K562 (cell line): ENCODE measurements at regions not wholly inside any gene's neighbourhood (a gene's known extent, or its start where the extent isn't known, plus 50 kb on each side); places are given as distances from the start of the nearest gene placed in this dataset.

ENCODE experiments used
- ATAC-seq: fragments of 200-7000 bp; cut with Tn5 transposase; 3 replicates; pipeline ENCODE4 v1.9.1; 2020; ENCODE audit warnings: moderate library complexity
- BruUV-seq: library from RNA; stranded (reverse); fragments of 400-500 nt; replicated peaks from 2 replicates; lab custom pipeline; 2021; lab: Mats Ljungman, UMichigan
- CTCF ChIA-PET: fragments of 300-600 bp; formaldehyde crosslinking; extraction: SDS; loops from one replicate; lab custom pipeline; 2021; ENCODE audit warnings: low intra/inter-chr PET ratio; lab: Yijun Ruan, JAX
- POLR2A ChIA-PET: fragments of 300-600, 350-650 bp; sonication (Branson Sonifier 250); formaldehyde crosslinking; extraction: SDS; loops from one replicate; lab custom pipeline; 2021; ENCODE audit warnings: antibody characterized with exemption, inconsistent platforms; lab: Yijun Ruan, JAX
- DNase-seq, 4 experiments: peaks; one replicate each; pipeline versions ENCODE4 v3.0.0 to v3.0.0-alpha.2; 2011 to 2018; ENCODE audit warnings: low spot score in 3 of 4, mixed read lengths in 3 of 4; ENCODE audit errors: extremely low read depth in 1 of 4
- FAIRE-seq: peaks from 2 replicates; lab custom pipeline; 2011; peaks lifted over from hg19 to GRCh38; lab: Jason Lieb, UNC
- H2AFZ ChIP-seq: 2 replicates; pipeline ENCODE4 v1.6.0; 2011; ENCODE audit warnings: low read depth, low read length, control low read depth, inconsistent platforms
- H3K27ac ChIP-seq: fragments of 200-600 bp; 3 replicates; pipeline ENCODE4 v1.8.0; 2011; ENCODE audit warnings: low read depth, mild to moderate bottlenecking, control low read depth, inconsistent platforms, low read length, moderate library complexity, mixed read lengths; ENCODE audit errors: extremely low read depth
- H3K27me3 ChIP-seq, 2 experiments: fragments of 300-600 bp in 1 of 2; 2 replicates in 1 of 2; 3 replicates in 1 of 2; pipeline versions ENCODE4 v1.6.0 to v1.8.0; 2011; ENCODE audit warnings: inconsistent platforms in 2 of 2, low read length in 2 of 2, mild to moderate bottlenecking in 1 of 2, mixed read lengths in 1 of 2, moderate library complexity in 1 of 2; ENCODE audit not compliant: control insufficient read depth in 2 of 2, insufficient read depth in 2 of 2
- H3K36me3 ChIP-seq: fragments of 300-600 bp; 3 replicates; pipeline ENCODE4 v1.8.0; 2011; ENCODE audit warnings: mild to moderate bottlenecking, low read length, inconsistent platforms; ENCODE audit not compliant: control insufficient read depth, insufficient read depth
- H3K4me1 ChIP-seq, 2 experiments: fragments of 200-600 bp in 1 of 2; replicated peaks in 1 of 2; 2 replicates in 1 of 2; 3 replicates in 1 of 2; pipeline versions ENCODE4 v1.5.1 to v1.8.0; 2011; ENCODE audit warnings: inconsistent platforms in 2 of 2, low read length in 2 of 2, mild to moderate bottlenecking in 1 of 2, mixed read lengths in 1 of 2, moderate library complexity in 1 of 2; ENCODE audit not compliant: control insufficient read depth in 2 of 2, insufficient read depth in 2 of 2
- H3K4me2 ChIP-seq: 2 replicates; pipeline ENCODE4 v1.6.1; 2011; ENCODE audit warnings: low read length, control low read depth, inconsistent platforms, mixed read lengths; ENCODE audit not compliant: insufficient read depth
- H3K4me3 ChIP-seq: fragments of 200-600 bp; sonication (generic), shearing (Covaris generic); 2 replicates; pipeline ENCODE4 v1.5.1; 2016; ENCODE audit warnings: control low read depth, inconsistent platforms
- H3K79me2 ChIP-seq: fragments of 200-600 bp; 3 replicates; pipeline ENCODE4 v1.8.0; 2011; ENCODE audit warnings: low read length, inconsistent platforms; ENCODE audit not compliant: control insufficient read depth, insufficient read depth
- H3K9ac ChIP-seq, 2 experiments: 2 replicates each; pipeline versions ENCODE4 v1.6.0 to v1.6.1; 2011; ENCODE audit warnings: low read depth in 2 of 2, low read length in 2 of 2, control low read depth in 1 of 2, inconsistent platforms in 1 of 2, mild to moderate bottlenecking in 1 of 2, mixed read lengths in 1 of 2; ENCODE audit not compliant: insufficient read depth in 1 of 2
- H3K9me1 ChIP-seq: one replicate; pipeline ENCODE4 v1.6.0; 2011; ENCODE audit warnings: inconsistent platforms, mild to moderate bottlenecking, low read length, moderate library complexity; ENCODE audit not compliant: control insufficient read depth, insufficient read depth
- H3K9me3 ChIP-seq: replicated peaks from 2 replicates; pipeline ENCODE4 v1.5.1; 2011; ENCODE audit warnings: low read depth, low read length, inconsistent platforms; ENCODE audit not compliant: control insufficient read depth, insufficient read depth
- H4K20me1 ChIP-seq: replicated peaks from 2 replicates; pipeline ENCODE4 v1.6.1; 2011; ENCODE audit warnings: low read length, inconsistent platforms, mixed read lengths; ENCODE audit not compliant: control insufficient read depth, insufficient read depth
- HDAC1 ChIP-seq, 2 experiments: fragments of 450-650 bp; IDR thresholded peaks; 2 replicates each; pipeline ENCODE4 v1.6.1; 2016 to 2017; ENCODE audit warnings: inconsistent platforms in 1 of 2, mild to moderate bottlenecking in 1 of 2, moderate library complexity in 1 of 2
- ZNF146 ChIP-seq: IDR thresholded peaks from one replicate; pipeline ENCODE4 v1.6.1; 2018; ENCODE audit warnings: missing compliant biosample characterization; ENCODE audit not compliant: unreplicated experiment
- WGBS: fragments of 100-300 bp; shearing (Covaris generic); methylation state at CpG from one replicate; pipeline ENCODE4 v1.1.6; 2016; ENCODE audit warnings: low coverage, mixed read lengths; ENCODE audit not compliant: insufficient coverage; ENCODE audit errors: missing lambda C conversion rate; 5-methylcytosine and 5-hydroxymethylcytosine counted together
- in situ Hi-C: fragments of 300-500 bp; cut with MboI; formaldehyde crosslinking; loops from 4 replicates; pipeline ENCODE4 v1.15.0; 2018; ENCODE audit warnings: inconsistent platforms, mixed read lengths
- intact Hi-C: fragments of 100-400 bp; cut with micrococcal nuclease; formaldehyde crosslinking; loops from 2 replicates; pipeline ENCODE4 v1.14.2; 2022
- TF ChIP-seq, protein P1 (sequence below): fragments of 450-650 bp; formaldehyde crosslinking; IDR thresholded peaks from 2 replicates; pipeline ENCODE4 v1.4.0; 2020; ENCODE audit warnings: mild to moderate bottlenecking, moderate library complexity
- TF ChIP-seq, protein P2 (sequence below), 2 experiments: fragments of 450-650 bp; IDR thresholded peaks; 2 replicates each; pipeline ENCODE4 v1.6.1; 2016; ENCODE audit warnings: mild to moderate bottlenecking in 2 of 2, borderline replicate concordance in 1 of 2, low read depth in 1 of 2, moderate library complexity in 1 of 2

GRCh38 chr13:104594806-104595205 is 1528.6 kb upstream of the SLC10A2 start:
- Histone ChIP-seq H3K4me1 (no peaks in the 10 kb centered on the region), H3K27ac (no peak overlapping the region), H3K9me3 (no peaks in the 10 kb centered on the region), H3K9me1 (no peaks in the 10 kb centered on the region), H3K36me3 (no peaks in the 10 kb centered on the region), H2AFZ (no peak overlapping the region), H3K27me3 (no peaks in the 10 kb centered on the region), H3K79me2 (no peaks in the 10 kb centered on the region), H3K9ac (no peak overlapping the region), H3K4me2 (no peak overlapping the region), H3K4me3 (no peak overlapping the region), H4K20me1 (no peaks in the 10 kb centered on the region)
- POLR2A ChIA-PET: no interaction called here
- FAIRE-seq (no peak), ATAC-seq (no peak), DNase-seq (no peak)
- intact Hi-C loops (no loop called here), in situ Hi-C loops (no loop called here)
- BruUV-seq: no TSS peak
- TF ChIP-seq, protein P1, sequence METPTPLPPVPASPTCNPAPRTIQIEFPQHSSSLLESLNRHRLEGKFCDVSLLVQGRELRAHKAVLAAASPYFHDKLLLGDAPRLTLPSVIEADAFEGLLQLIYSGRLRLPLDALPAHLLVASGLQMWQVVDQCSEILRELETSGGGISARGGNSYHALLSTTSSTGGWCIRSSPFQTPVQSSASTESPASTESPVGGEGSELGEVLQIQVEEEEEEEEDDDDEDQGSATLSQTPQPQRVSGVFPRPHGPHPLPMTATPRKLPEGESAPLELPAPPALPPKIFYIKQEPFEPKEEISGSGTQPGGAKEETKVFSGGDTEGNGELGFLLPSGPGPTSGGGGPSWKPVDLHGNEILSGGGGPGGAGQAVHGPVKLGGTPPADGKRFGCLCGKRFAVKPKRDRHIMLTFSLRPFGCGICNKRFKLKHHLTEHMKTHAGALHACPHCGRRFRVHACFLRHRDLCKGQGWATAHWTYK (CRISPR knock-in tag): no peak
- TF ChIP-seq ZNF146 (CRISPR knock-in tag) (no peak), HDAC1 (IDR thresholded peaks at IDR 0.05) (no peak)
- TF ChIP-seq, protein P2, sequence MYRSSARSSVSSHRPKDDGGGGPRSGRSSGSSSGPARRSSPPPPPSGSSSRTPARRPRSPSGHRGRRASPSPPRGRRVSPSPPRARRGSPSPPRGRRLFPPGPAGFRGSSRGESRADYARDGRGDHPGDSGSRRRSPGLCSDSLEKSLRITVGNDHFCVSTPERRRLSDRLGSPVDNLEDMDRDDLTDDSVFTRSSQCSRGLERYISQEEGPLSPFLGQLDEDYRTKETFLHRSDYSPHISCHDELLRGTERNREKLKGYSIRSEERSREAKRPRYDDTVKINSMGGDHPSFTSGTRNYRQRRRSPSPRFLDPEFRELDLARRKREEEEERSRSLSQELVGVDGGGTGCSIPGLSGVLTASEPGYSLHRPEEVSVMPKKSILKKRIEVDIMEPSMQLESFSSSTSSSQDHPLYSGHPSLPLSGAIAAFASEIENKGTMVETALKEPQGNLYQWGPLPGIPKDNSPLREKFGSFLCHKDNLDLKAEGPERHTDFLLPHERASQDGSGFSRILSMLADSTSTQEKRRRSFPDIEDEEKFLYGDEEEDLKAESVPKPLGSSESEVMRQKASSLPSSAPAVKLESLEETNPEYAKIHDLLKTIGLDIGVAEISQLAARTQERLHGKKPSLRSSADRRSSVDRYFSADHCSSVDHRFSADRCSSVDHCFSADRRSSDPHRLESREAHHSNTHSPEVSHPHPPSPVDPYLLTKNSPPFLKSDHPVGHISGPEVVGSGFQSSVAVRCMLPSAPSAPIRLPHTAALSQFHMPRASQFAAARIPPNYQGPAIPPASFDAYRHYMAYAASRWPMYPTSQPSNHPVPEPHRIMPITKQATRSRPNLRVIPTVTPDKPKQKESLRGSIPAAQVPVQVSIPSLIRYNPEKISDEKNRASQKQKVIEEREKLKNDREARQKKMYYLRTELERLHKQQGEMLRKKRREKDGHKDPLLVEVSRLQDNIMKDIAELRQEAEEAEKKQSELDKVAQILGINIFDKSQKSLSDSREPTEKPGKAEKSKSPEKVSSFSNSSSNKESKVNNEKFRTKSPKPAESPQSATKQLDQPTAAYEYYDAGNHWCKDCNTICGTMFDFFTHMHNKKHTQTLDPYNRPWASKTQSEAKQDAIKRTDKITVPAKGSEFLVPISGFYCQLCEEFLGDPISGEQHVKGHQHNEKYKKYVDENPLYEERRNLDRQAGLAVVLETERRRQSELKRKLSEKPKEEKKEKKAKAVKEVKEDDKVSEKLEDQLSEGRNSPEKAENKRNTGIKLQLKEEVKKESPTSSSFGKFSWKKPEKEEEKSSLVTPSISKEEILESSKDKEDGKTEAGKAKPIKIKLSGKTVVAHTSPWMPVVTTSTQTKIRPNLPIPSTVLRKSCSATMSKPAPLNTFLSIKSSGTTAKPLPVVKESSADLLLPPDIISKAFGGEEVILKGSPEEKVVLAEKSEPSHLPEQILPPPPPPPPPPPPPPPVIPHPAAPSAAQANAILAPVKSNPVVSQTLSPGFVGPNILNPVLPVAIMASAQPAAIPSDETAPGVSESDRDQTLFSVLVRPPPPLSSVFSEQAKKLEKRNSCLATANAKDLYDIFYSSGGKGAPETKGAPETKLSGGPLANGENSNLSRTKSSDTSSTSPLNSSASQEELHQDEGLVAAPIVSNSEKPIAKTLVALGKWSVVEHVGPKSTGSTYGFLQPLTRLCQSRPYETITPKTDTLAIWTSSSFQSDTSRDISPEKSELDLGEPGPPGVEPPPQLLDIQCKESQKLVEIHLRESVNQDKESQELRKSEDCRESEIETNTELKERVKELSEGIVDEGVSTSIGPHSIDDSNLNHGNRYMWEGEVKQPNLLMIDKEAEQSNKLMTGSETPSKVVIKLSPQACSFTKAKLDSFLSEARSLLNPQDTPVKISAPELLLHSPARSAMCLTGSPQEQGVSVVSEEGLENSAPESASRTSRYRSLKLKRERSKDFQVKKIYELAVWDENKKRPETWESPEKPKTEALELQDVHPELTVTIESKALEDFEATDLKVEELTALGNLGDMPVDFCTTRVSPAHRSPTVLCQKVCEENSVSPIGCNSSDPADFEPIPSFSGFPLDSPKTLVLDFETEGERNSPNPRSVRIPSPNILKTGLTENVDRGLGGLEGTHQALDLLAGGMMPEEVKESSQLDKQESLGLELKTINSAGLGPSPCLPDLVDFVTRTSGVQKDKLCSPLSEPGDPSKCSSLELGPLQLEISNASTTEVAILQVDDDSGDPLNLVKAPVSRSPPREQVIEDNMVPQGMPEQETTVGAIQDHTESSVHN (IDR thresholded peaks at IDR 0.05; ENCODE audit: borderline replicate concordance in 1 of 2, low read depth in 1 of 2): no peak
- CTCF ChIA-PET: no interaction called here
- 0% methylated on average over 2 of the region's 2 CpGs for WGBS
